ENCODE measurements at regions not wholly inside any gene's neighbourhood (a gene's known extent, or its start where the extent isn't known, plus 50 kb on each side); places are given as distances from the start of the nearest gene placed in this dataset.

DNA sequence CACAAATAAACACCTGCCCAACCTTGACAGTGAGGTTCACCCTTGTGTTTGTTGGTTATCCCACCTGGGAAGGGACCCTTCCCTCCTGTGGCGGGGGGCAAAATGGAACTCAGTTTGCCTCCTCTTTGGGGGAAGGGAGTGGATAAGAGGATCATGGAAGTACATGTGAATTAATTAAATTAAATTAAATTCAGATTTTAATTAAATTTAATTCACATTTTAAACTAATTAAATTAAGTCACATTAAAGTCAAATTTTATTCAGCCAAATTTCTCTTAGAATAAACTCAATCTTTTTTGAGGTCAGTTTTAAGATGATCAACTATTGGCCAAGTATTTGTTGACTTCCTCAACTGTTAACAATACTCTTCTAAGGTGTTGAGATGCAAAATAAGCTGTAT is 252.4 kb upstream of the AJAP1 start:
- Mint-ChIP-seq H3K36me3 (peaks cover 2% of the 10 kb centered on the region), H3K9me3 (peaks cover 0 to 4% (median 3%) of the 10 kb centered on the region in 3 donors), H3K4me1 (no peaks in the 10 kb centered on the region), H3K27me3 (no peaks in the 10 kb centered on the region), H3K27ac (no peak overlapping the region), H3K4me3 (no peak overlapping the region)

DNA sequence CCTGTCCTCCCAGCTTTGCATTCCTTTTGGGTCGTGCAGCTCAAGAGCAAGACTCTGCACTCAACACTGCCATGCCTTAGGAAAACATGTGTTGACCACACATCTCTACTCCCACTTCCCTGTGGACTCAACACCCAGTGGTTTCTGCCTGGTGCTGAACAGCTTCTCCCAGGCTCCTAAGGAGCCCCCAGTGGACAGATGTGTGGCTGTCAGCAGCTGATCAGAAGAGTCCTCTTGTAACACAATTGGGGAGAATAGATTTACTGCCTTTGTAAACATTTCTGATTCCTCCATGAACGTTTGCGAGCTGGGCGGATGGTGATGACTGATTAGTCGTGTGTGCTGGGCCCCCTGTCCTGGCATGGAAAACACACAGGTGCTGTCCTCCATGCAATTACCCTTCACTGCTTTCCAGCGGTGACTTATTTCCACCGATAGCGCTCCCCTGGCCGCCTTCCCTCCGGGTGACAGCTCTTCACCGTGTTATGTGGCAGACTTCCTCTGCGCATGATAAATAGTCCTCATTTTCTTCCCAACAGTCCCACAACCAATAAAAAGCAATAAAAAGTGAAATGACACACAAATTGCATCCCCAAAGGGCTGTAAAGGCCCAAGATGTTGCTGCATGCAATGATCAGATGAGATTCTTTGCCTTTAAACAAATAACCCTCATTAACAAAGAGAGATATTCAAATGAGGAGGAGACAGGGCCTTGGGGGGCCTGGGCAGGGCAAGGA is 249.4 kb upstream of the AJAP1 start:
- Mint-ChIP-seq H3K9me3 (peaks cover 0 to 3% (median 0%) of the 10 kb centered on the region in 3 donors), H3K36me3 (no peaks in the 10 kb centered on the region), H3K4me3 (no peak overlapping the region), H3K4me1 (no peaks in the 10 kb centered on the region), H3K27me3 (no peaks in the 10 kb centered on the region), H3K27ac (no peak overlapping the region)

GRCh38 chr1:4407851-4408250 is 246.6 kb upstream of the AJAP1 start:
- no peaks in the 10 kb centered on the region for H3K27me3 Mint-ChIP-seq
- no peak overlapping the region for H3K27ac Mint-ChIP-seq
- H3K9me3 Mint-ChIP-seq: peaks cover 0 to 3% (median 0%) of the 10 kb centered on the region in 3 donors
- no peaks in the 10 kb centered on the region for H3K4me1 Mint-ChIP-seq
- no peaks in the 10 kb centered on the region for H3K36me3 Mint-ChIP-seq
- H3K4me3 Mint-ChIP-seq: no peak overlapping the region

DNA sequence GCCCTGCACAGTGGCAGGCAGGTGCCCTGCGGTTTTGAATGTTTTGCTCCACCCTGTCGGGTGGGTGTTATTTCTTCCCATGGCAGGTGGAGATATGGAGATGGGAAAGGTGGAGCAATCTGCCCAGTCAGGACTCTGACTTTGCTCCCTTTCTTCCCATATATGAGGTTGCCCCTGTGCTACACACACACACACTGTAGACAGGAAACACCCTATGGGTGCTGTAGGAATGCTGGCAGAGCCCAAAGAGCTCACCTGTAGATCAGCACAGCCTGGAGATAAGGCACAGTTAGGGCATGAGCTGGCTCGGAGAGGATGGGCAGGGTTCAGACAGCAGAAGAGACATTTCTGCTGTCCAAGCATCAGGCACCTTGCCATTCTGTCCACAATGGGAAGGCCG is 246.0 kb upstream of the AJAP1 start:
- Mint-ChIP-seq H3K9me3 (peaks cover 0 to 3% (median 1%) of the 10 kb centered on the region in 3 donors), H3K4me3 (no peak overlapping the region), H3K27ac (no peak overlapping the region), H3K4me1 (no peaks in the 10 kb centered on the region), H3K27me3 (no peaks in the 10 kb centered on the region), H3K36me3 (no peaks in the 10 kb centered on the region)

- no peaks in the 10 kb centered on the region for H3K27me3 Mint-ChIP-seq
- H3K9me3 Mint-ChIP-seq: peaks cover 4 to 8% (median 7%) of the 10 kb centered on the region in 3 donors
- no peak overlapping the region for H3K4me3 Mint-ChIP-seq
- no peaks in the 10 kb centered on the region for H3K4me1 Mint-ChIP-seq
- no peak overlapping the region for H3K27ac Mint-ChIP-seq
- no peaks in the 10 kb centered on the region for H3K36me3 Mint-ChIP-seq
These were observed 242.5 kb upstream of the AJAP1 start for GRCh38 chr1:4411862-4412261.

GRCh38 chr1:4415476-4415875 is 238.9 kb upstream of the AJAP1 start:
- Mint-ChIP-seq H3K4me3 (no peak overlapping the region), H3K27me3 (peaks cover 2% of the 10 kb centered on the region), H3K4me1 (no peaks in the 10 kb centered on the region), H3K36me3 (no peaks in the 10 kb centered on the region), H3K27ac (no peak overlapping the region), H3K9me3 (peaks cover 4 to 17% (median 11%) of the 10 kb centered on the region in 3 donors)

DNA sequence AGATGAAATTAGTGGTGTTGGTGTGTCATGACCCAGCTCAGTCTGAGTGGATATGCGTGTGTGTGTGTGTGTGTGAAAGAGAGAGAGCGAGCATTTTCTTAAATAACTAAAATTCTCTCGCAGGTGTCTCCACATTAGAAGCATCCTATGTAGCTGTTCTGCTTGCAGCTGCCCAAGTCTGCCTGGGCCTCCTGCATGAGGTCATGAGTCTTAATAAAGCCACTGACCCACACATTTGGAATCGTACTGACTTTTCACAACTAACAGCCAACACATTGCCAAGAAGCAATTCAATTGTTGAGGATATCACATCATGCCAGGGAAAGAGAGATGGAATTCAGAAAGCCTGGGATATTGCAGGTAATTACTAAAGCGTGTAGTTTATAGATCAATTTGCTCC is 238.2 kb upstream of the AJAP1 start:
- Mint-ChIP-seq H3K9me3 (peaks cover 6 to 17% (median 11%) of the 10 kb centered on the region in 3 donors), H3K4me1 (no peaks in the 10 kb centered on the region), H3K27ac (no peak overlapping the region), H3K4me3 (no peak overlapping the region), H3K36me3 (no peaks in the 10 kb centered on the region), H3K27me3 (peaks cover 2% of the 10 kb centered on the region)

- H3K4me1 Mint-ChIP-seq: no peaks in the 10 kb centered on the region
- H3K27ac Mint-ChIP-seq: no peak overlapping the region
- no peak overlapping the region for H3K4me3 Mint-ChIP-seq
- H3K27me3 Mint-ChIP-seq: peaks cover 4% of the 10 kb centered on the region
- H3K9me3 Mint-ChIP-seq: peaks cover 6 to 17% (median 11%) of the 10 kb centered on the region in 3 donors
- no peaks in the 10 kb centered on the region for H3K36me3 Mint-ChIP-seq
These were observed 236.4 kb upstream of the AJAP1 start for GRCh38 chr1:4418021-4418420.

DNA sequence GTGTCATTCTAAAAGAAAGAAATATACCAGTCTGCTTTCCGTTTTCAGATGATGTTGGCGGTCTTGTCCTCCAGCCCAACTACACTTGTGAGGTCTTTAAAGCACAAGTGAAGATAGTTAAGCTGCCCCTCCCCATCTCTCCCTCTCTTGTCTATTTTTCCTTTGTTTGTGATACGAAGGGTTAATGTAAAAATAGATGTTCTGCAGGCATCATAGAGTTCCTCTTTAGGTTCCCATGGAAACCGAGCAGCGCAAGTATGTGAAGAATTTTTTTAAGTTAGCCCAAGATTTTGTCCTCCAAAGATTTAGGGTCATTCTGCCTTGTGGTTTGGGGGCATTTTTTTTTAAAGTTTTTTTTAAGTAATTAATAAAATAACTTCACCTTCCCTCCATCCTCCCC is 232.4 kb upstream of the AJAP1 start:
- Mint-ChIP-seq H3K9me3 (peaks cover 4 to 10% (median 7%) of the 10 kb centered on the region in 3 donors), H3K4me3 (no peak overlapping the region), H3K27me3 (peaks cover 5% of the 10 kb centered on the region), H3K4me1 (no peaks in the 10 kb centered on the region), H3K36me3 (no peaks in the 10 kb centered on the region), H3K27ac (no peak overlapping the region)

DNA sequence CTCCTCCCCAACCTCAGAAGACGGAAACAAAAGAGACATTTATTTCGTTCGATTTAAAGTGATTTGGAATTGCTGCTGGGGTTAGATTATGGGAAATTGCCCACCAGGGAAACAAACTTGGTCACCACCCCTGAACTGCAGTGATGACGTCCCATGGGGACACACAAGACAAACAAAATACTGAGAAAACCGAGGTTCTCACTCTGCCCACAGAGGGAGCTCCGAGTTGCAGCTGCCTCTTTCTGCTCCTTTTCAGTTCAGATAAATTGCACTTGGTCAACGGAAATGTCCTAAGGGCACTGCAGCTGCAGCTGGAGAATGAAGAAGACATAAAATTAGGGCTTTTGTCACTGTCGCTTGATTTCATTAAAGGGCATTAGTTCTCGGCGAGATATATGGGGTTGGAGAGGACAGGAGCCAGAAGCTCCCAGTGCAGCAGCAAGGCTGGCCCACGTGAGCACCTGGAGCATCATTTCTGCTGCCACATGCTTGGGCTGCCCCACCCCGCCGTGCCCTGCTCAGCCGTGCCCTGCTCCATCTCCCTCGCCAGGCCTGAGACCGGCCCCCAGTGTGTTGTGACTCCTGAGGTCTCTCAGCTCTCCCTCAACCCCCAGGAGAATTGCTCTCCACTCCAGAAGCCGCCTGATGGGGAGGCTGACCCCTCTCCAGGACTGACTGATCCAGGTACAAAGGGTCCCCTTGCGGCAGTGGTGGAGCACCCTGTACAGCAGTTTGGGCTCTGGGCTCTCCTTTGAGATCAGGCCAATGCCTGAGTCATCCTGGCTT is 231.7 kb upstream of the AJAP1 start:
- no peaks in the 10 kb centered on the region for H3K36me3 Mint-ChIP-seq

DNA sequence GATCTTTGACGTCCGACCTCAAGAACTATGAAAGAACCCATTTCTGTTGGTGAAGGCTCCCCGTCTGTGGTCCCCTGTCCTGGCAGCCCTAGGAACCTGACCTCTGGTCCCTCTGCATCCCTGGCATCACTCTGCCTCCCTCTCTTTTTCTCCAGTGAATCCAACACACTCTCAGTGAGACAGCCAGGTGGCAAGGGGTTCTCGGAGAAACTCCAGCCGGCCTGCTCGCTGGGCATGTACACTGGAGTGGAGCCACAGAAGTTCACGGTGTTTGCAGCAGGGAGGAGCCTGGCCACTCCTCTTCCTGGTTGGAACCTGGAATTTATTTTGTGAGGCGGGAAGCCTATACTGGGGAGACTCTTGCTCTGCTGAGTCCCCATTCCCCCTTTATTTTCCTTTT is 230.2 kb upstream of the AJAP1 start:
- Mint-ChIP-seq H3K4me1 (no peaks in the 10 kb centered on the region), H3K4me3 (no peak overlapping the region), H3K27ac (no peak overlapping the region), H3K36me3 (no peaks in the 10 kb centered on the region), H3K27me3 (peaks cover 3% of the 10 kb centered on the region), H3K9me3 (peaks cover 4 to 12% (median 7%) of the 10 kb centered on the region in 3 donors)

More for the DNA sequence above, 231.7 kb upstream of the AJAP1 start:
- Mint-ChIP-seq H3K4me3 (no peak overlapping the region), H3K9me3 (peaks cover 4 to 12% (median 10%) of the 10 kb centered on the region in 3 donors), H3K27ac (no peak overlapping the region), H3K4me1 (no peaks in the 10 kb centered on the region), H3K27me3 (peaks cover 4% of the 10 kb centered on the region)

GRCh38 chr1:4424766-4425165 is 229.6 kb upstream of the AJAP1 start:
- Mint-ChIP-seq H3K27me3 (peaks cover 3% of the 10 kb centered on the region), H3K9me3 (peaks cover 1 to 12% (median 2%) of the 10 kb centered on the region in 3 donors), H3K36me3 (no peaks in the 10 kb centered on the region), H3K4me1 (no peaks in the 10 kb centered on the region), H3K27ac (no peak overlapping the region), H3K4me3 (no peak overlapping the region)

- Mint-ChIP-seq H3K4me3 (peak overlapping the region in 1 of 4 donors; percentile 30), H3K27me3 (peaks cover 3% of the 10 kb centered on the region), H3K4me1 (no peaks in the 10 kb centered on the region), H3K9me3 (peaks cover 0 to 10% (median 0%) of the 10 kb centered on the region in 3 donors), H3K36me3 (no peaks in the 10 kb centered on the region), H3K27ac (no peak overlapping the region)
These were observed 228.5 kb upstream of the AJAP1 start for GRCh38 chr1:4425892-4426291.

GRCh38 chr1:4428711-4429110 is 225.7 kb upstream of the AJAP1 start:
- Mint-ChIP-seq H3K36me3 (peaks cover 1% of the 10 kb centered on the region), H3K27me3 (no peaks in the 10 kb centered on the region), H3K4me1 (no peaks in the 10 kb centered on the region), H3K4me3 (no peak overlapping the region), H3K27ac (no peak overlapping the region), H3K9me3 (peaks cover 0 to 10% (median 0%) of the 10 kb centered on the region in 3 donors)

DNA sequence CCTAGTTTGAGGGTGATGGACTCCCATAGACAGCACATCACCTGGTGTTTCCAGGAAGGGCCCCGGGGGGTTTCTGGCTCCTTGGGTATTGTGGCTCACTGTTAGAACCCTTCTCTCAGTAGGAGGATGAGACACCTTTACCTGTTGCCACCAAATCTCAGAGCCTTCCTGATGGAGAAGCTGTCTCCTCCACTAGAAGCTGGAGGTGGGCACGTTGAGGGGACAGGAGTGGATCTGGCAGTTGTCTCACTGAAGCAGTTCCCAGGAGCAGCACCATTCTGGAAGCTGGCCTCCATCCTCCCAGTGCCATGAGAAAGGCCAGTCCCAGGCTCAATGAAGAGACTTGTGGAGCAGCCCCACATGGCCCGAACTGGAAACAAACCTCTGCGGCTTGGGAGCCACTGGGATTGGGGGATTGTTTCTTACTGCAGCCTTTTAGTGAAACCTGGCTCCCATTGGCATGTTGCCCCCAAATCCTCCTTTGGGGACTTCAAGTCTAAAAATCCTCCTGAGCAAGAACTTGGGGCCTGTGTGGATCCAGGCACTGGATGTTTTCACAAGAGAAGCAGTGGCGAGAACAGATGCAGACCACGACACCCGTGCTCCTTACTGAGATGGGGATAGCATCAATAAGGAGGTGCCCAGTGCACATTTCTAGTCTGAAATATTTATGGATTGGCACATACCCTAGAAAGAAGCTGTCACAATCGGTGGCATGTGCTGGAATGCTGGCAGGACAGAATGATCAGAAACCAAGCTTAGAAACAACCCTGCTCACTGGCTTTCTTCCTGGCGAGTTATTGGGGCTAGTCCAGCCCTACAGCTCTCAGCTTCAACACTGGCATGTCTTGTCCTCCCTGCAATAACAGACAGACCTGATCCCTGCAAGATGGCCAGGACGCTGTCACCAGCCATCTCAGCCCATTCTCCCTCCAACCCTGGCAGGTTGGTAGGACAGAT is 223.7 kb upstream of the AJAP1 start:
- H3K4me3 Mint-ChIP-seq: no peak overlapping the region
- H3K36me3 Mint-ChIP-seq: peaks cover 1% of the 10 kb centered on the region
- H3K27me3 Mint-ChIP-seq: no peaks in the 10 kb centered on the region
- no peak overlapping the region for H3K27ac Mint-ChIP-seq
- peaks cover 0 to 2% (median 0%) of the 10 kb centered on the region in 3 donors for H3K4me1 Mint-ChIP-seq
- H3K9me3 Mint-ChIP-seq: peaks cover 0 to 7% (median 4%) of the 10 kb centered on the region in 3 donors
